GM19395 (cell line): ENCODE measurements at regions not wholly inside any gene's neighbourhood (a gene's known extent, or its start where the extent isn't known, plus 50 kb on each side); places are given as distances from the start of the nearest gene placed in this dataset.
A peak's percentile ranks its signal among the peaks of the same experiment; 100 is the strongest.

ENCODE experiments used
- ATAC-seq: cut with Tn5 transposase; IDR thresholded peaks from one replicate; pipeline ENCODE4 v1.9.1; 2021; ENCODE audit warnings: mild to moderate bottlenecking, moderate library complexity; ENCODE audit not compliant: unreplicated experiment

- no peak for ATAC-seq
Observed at GRCh38 chrX:96430756-96431455, 253.7 kb upstream of the DIAPH2 start.

GRCh38 chrX:96432647-96433046 is 252.0 kb upstream of the DIAPH2 start:
- no peak for ATAC-seq

- ATAC-seq, result no peak
Observed at GRCh38 chrX:96433409-96434077, 251.1 kb upstream of the DIAPH2 start.

- ATAC-seq, result no peak
Observed at GRCh38 chrX:96435378-96436035, 249.1 kb upstream of the DIAPH2 start.

- no peak for ATAC-seq
Observed at GRCh38 chrX:96436105-96436504, 248.5 kb upstream of the DIAPH2 start.

- no peak for ATAC-seq
Observed at GRCh38 chrX:96438803-96439202, 245.8 kb upstream of the DIAPH2 start.

GRCh38 chrX:96440941-96441340 is 243.7 kb upstream of the DIAPH2 start:
- no peak for ATAC-seq

- no peak for ATAC-seq
Observed at GRCh38 chrX:96445531-96446065, 239.0 kb upstream of the DIAPH2 start.

GRCh38 chrX:96446524-96446923 is 238.1 kb upstream of the DIAPH2 start:
- no peak for ATAC-seq

GRCh38 chrX:96447161-96447560 is 237.5 kb upstream of the DIAPH2 start:
- no peak for ATAC-seq

- ATAC-seq, result no peak
Observed at GRCh38 chrX:96449191-96449590, 235.5 kb upstream of the DIAPH2 start.

GRCh38 chrX:96449896-96450295 is 234.7 kb upstream of the DIAPH2 start:
- ATAC-seq, result no peak

GRCh38 chrX:96453139-96453538 is 231.5 kb upstream of the DIAPH2 start:
- peak; percentile 85 for ATAC-seq

- ATAC-seq, result peak; percentile 40
Observed at GRCh38 chrX:96455078-96455477, 229.6 kb upstream of the DIAPH2 start.

GRCh38 chrX:96464880-96465558 is 219.6 kb upstream of the DIAPH2 start:
- no peak for ATAC-seq

GRCh38 chrX:96474029-96474740 is 210.5 kb upstream of the DIAPH2 start:
- no peak for ATAC-seq

GRCh38 chrX:96474741-96475125 is 209.9 kb upstream of the DIAPH2 start:
- no peak for ATAC-seq

GRCh38 chrX:96480081-96480480 is 204.6 kb upstream of the DIAPH2 start:
- ATAC-seq, result no peak

- no peak for ATAC-seq
Observed at GRCh38 chrX:96481831-96482230, 202.8 kb upstream of the DIAPH2 start.

GRCh38 chrX:96483647-96484160 is 200.9 kb upstream of the DIAPH2 start:
- no peak for ATAC-seq
